ENCODE measurements at regions not wholly inside any gene's neighbourhood (a gene's known extent, or its start where the extent isn't known, plus 50 kb on each side); places are given as distances from the start of the nearest gene placed in this dataset.
"Not testable (repeated sequence)": the region's sequence is repeated elsewhere in the genome, so short reads cannot be mapped to it uniquely, and the experiment has no call there.

- no peak for DNase-seq (ENCODE audit: extremely low read depth, low read depth, low spot score)
Measured at GRCh38 chr13:88675347-88675996, 1004.3 kb downstream of the SLITRK5 start.

- no peak for DNase-seq (ENCODE audit: extremely low read depth, low read depth, low spot score)
Measured at GRCh38 chr13:88676016-88676415, 1004.8 kb downstream of the SLITRK5 start.

- no peak for DNase-seq (ENCODE audit: extremely low read depth, low read depth, low spot score)
Measured at GRCh38 chr13:88685459-88685858, 1014.3 kb downstream of the SLITRK5 start.

DNA sequence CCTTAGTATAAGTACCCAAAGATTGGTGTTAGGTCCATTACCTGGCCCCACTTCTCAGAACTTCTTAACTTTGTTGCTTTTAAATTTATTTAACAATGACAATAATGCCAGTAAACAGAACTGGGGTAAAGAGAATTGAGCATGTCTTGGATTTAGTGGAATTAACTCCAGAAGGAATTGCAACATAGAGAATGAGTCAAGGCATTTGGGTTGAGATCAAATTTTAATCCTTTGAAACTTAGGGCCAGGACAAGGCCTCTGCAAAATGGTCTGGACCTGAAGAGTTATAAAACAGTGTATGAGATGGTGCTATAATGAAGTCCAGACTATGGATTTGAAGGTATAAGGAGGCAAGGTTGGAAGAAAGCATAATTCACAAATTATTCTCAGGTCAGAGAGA is 1030.4 kb downstream of the SLITRK5 start:
- no peak for DNase-seq (ENCODE audit: extremely low read depth, low read depth, low spot score)

GRCh38 chr13:88704600-88705275 is 1033.6 kb downstream of the SLITRK5 start:
- no peak for DNase-seq (ENCODE audit: extremely low read depth, low read depth, low spot score)

DNA sequence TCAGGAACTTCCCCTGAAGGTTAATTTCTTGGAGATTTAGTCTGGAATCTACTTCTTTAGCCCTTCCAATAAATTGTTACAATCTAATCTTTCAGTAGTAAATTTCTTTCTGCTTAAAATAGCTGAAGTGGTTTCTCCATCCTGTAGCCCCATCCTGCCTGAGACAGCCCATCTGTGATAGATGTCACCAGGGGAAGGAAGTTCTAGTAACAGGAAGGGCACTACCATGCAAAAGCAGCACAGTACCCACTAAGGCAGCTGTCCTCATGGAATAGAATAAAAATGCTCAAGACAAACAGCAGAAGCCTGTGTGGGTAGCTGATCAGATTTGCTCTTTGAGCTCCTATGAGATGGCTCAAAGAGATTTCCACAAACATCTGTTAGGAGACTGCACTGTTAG is 1036.5 kb downstream of the SLITRK5 start:
- DNase-seq (ENCODE audit: extremely low read depth, low read depth, low spot score) = no peak

DNA sequence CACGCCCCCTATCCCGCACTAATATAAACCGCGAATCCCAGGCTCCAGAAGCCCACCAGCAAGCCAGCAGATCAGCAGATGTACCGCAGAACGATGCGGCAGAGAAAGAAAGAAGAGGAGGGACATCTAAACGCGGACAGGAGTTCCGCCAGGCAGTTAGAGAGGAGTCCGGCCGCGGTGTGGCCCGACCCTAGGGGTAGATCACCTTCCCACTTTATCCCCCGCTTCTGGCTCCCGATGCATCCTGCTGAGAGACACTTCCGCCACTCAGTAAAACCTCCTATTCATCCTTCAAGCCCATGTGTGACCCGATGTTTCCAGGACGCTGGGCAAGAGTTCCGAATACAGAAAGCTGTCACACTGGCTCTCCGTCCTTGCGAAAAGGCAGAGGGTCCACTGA is 1046.8 kb downstream of the SLITRK5 start:
- DNase-seq (ENCODE audit: extremely low read depth, low read depth, low spot score) = no peak

- DNase-seq (ENCODE audit: extremely low read depth, low read depth, low spot score) = no peak
Measured at GRCh38 chr13:88718781-88719180, 1047.6 kb downstream of the SLITRK5 start.

DNA sequence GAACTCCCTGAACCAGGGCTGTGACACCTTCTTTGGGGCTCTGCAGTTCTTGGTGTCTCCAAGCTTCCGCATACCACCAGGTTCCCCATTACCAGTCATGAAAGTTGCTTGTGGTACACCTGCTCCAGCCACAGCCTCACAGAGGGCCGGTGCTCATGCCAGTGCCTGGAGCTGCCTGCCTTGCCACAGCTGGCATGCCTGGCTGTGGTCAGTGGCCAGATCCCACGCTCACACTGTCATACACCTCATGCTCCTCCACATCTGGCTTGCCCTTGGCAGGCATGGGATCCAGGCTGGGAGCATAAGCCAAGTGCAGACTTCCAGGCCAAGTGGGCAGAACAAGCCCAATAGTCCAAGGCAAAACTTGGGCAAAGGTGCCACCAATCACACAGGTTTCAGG is 1054.9 kb downstream of the SLITRK5 start:
- DNase-seq (ENCODE audit: extremely low read depth, low read depth, low spot score) = no peak

GRCh38 chr13:88727236-88727635 is 1056.1 kb downstream of the SLITRK5 start:
- not testable (repeated sequence) for DNase-seq (ENCODE audit: extremely low read depth, low read depth, low spot score)

DNA sequence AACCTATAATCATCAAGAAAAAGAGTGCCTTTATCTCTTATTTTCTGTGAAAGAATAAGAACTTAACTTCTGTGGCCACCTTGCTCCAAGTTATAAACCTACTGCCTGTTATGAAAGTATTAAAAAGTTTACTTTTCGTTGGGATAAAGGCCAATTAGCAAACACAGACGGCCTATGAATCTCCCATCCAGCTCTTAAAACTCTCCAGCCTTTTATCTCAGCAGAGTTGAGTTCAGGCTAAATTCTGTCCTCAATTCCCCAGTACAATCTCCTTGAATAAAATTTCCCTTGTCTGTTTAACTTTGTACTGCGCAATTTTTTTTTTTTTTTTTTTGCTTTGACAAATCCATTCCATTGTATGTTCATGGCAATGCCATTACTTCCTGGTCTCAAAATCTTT is 1058.4 kb downstream of the SLITRK5 start:
- no peak for DNase-seq (ENCODE audit: extremely low read depth, low read depth, low spot score)

GRCh38 chr13:88736026-88736425 is 1064.9 kb downstream of the SLITRK5 start:
- no peak for DNase-seq (ENCODE audit: extremely low read depth, low read depth, low spot score)

DNA sequence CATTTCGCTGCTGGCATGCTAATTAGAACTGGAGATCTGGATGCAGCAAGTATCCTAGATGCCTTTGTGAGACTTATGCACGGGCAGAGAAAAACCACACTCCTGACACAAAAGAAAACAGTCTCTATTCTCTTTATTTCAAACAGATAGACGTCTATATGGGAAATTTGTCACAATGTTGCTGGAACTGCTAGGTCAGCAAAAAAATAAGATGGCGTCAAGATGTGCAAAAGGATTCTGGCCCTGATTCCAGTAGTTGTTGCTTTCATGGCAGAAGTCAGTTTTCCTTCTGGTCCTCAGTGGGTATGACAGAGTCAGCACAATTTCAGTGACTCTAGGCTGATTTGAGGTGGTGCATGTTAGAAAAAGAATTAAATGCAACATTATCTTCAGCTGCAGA is 1068.0 kb downstream of the SLITRK5 start:
- no peak for DNase-seq (ENCODE audit: extremely low read depth, low read depth, low spot score)

- no peak for DNase-seq (ENCODE audit: extremely low read depth, low read depth, low spot score)
Measured at GRCh38 chr13:88744289-88744688, 1073.1 kb downstream of the SLITRK5 start.

GRCh38 chr13:88745011-88745410 is 1073.8 kb downstream of the SLITRK5 start:
- no peak for DNase-seq (ENCODE audit: extremely low read depth, low read depth, low spot score)

DNA sequence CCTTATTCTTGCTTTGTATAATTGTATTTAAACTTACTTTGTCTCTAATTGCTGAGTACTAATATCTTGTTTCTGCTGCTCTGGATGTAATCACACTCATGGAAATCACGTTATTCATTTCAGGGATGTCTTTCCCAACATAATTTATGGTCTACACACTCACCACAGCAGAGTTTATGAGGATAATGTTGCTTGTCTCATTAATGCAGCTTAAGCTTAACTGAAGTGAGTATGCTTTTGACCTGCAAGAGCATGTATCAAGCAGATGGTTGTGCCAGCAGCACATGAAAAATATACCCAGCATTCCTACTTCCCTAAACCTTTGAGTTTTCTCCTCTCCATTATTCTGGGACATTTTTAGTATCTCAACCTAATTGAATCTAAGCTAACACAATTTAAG is 1080.9 kb downstream of the SLITRK5 start:
- DNase-seq (ENCODE audit: extremely low read depth, low read depth, low spot score) = no peak

DNA sequence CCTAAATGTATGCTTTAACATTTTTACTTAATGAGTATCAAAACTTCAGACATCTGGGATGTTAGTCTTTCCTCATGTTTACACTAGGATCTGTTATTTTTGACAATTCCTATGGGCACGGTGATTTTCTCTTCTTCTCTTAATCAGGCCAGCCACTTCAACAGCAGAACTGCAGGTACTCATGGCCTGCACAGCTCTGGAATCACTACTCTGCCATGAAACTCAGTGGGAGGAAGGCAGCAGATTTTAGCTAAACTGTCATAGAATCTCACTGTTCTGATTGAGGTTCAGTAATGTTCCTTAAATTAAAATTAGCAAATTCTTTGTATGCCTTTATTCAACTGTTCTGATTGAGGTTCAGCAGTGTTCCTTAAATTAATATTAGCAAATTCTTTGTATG is 1083.0 kb downstream of the SLITRK5 start:
- no peak for DNase-seq (ENCODE audit: extremely low read depth, low read depth, low spot score)

GRCh38 chr13:88761145-88761544 is 1090.0 kb downstream of the SLITRK5 start:
- DNase-seq (ENCODE audit: extremely low read depth, low read depth, low spot score) = no peak

GRCh38 chr13:88764103-88764502 is 1092.9 kb downstream of the SLITRK5 start:
- no peak for DNase-seq (ENCODE audit: extremely low read depth, low read depth, low spot score)

DNA sequence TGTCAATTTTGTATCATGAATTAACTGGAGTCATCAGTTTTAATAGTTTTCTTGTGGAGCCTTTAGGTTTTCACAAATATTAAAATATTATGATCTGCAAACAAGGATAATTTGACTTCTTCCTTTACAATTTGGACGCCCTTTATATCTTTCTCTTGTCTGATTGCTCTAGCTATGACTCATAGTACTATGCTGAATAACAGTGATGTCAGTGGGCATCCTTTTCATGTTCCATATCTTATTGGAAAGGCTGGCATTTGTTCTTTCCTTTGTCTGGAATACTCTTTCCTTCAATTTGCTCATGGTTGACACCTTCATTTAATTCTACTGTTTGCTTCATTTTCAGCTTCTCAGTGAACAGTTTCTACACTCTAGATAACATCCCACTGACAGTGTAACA is 1129.3 kb downstream of the SLITRK5 start:
- no peak for DNase-seq (ENCODE audit: extremely low read depth, low read depth, low spot score)

DNA sequence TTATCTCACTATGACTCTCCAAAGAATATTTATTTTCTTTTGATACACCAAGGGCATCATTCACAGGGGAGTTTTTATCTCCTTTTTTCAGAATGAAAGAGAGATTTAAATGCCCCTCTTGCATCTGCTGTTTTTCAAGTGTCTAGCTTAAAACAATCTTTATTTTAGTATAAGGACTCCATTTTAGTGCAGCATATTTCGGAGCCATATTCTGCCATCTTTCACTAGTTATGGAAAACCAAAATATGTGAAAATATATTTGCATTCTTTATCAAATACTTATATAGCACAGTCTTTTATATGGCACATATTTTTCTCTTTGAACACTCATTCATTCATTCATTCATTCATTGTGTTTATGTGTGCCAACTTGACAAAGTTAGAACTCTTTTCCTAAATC is 1130.2 kb downstream of the SLITRK5 start:
- no peak for DNase-seq (ENCODE audit: extremely low read depth, low read depth, low spot score)

- no peak for DNase-seq (ENCODE audit: extremely low read depth, low read depth, low spot score)
Measured at GRCh38 chr13:88802886-88803285, 1131.7 kb downstream of the SLITRK5 start.

DNA sequence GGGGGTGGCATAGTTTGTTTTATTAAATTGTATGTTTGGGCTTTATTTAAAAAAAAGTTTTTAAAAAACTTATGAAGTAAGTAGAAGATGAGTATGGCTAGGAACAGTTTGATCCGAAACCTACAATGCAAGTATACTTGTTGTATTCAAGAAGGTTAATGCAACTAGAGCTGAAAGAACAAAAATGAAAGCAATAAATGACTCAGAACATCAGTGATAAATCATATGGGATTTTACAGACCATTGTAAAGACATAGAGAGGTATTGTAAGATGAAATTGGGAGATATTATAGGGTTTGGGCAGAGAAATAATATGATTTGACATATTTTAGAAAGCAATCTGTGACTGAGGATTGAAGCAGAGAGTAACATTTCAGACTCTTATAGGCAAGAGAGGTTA is 1135.3 kb downstream of the SLITRK5 start:
- DNase-seq (ENCODE audit: extremely low read depth, low read depth, low spot score) = no peak

All from glomerular endothelial cell (primary cell).